ENCODE measurements at regions not wholly inside any gene's neighbourhood (a gene's known extent, or its start where the extent isn't known, plus 50 kb on each side); places are given as distances from the start of the nearest gene placed in this dataset.

- no peak overlapping the region for H3K27ac ChIP-seq
- no peak for TF ChIP-seq CTCF (conservative IDR thresholded peaks at IDR 0.05; ENCODE audit: low read depth)
- POLR2A ChIA-PET (ENCODE audit: low non-redundant PET), result no interaction called here
- no peak for DNase-seq (ENCODE audit: low spot score)
- CTCF ChIA-PET, result interaction anchor here (0.5 kb wide), 1 partner anchor 145 kb away, joined by 3 read pairs; no protein-coding TSS in a partner anchor
Observed at GRCh38 chr11:19407677-19408270, 167.0 kb upstream of the E2F8 start.

- ChIA-PET CTCF (interaction anchor here (1.0 kb wide), 1 partner anchor 83 kb away, joined by 3 read pairs; no protein-coding TSS in a partner anchor), POLR2A (ENCODE audit: low non-redundant PET) (no interaction called here)
- DNase-seq (ENCODE audit: low spot score), result no peak
- H3K27ac ChIP-seq, result no peak overlapping the region
- TF ChIP-seq CTCF (conservative IDR thresholded peaks at IDR 0.05; ENCODE audit: low read depth), result no peak
Observed at GRCh38 chr11:19405966-19406365, 165.2 kb upstream of the E2F8 start.

- no peak overlapping the region for H3K27ac ChIP-seq
- POLR2A ChIA-PET (ENCODE audit: low non-redundant PET), result no interaction called here
- CTCF ChIA-PET, result interaction anchor here (0.7 kb wide), 1 partner anchor 374 kb away, joined by 3 read pairs; no protein-coding TSS in a partner anchor
- TF ChIP-seq CTCF (conservative IDR thresholded peaks at IDR 0.05; ENCODE audit: low read depth), result no peak
- DNase-seq (ENCODE audit: low spot score), result no peak
Observed at GRCh38 chr11:19404787-19405186, 164.0 kb upstream of the E2F8 start.

GRCh38 chr11:19403196-19403895 lies 162.6 kb upstream of the E2F8 start:
- ChIA-PET CTCF (no interaction called here), POLR2A (ENCODE audit: low non-redundant PET) (no interaction called here)
- no peak for TF ChIP-seq CTCF (conservative IDR thresholded peaks at IDR 0.05; ENCODE audit: low read depth)
- DNase-seq (ENCODE audit: low spot score), result no peak
- no peak overlapping the region for H3K27ac ChIP-seq

- H3K27ac ChIP-seq, result no peak overlapping the region
- no peak for DNase-seq (ENCODE audit: low spot score)
- TF ChIP-seq CTCF (conservative IDR thresholded peaks at IDR 0.05; ENCODE audit: low read depth), result no peak
- CTCF ChIA-PET, result no interaction called here
- POLR2A ChIA-PET (ENCODE audit: low non-redundant PET), result no interaction called here
Observed at GRCh38 chr11:19400296-19400695, 159.6 kb upstream of the E2F8 start.

GRCh38 chr11:19398772-19399527 lies 158.2 kb upstream of the E2F8 start:
- DNase-seq (ENCODE audit: low spot score), result peak; percentile 10
- POLR2A ChIA-PET (ENCODE audit: low non-redundant PET), result no interaction called here

More at GRCh38 chr11:19398772-19399527, 158.2 kb upstream of the E2F8 start:
- no peak for TF ChIP-seq CTCF (conservative IDR thresholded peaks at IDR 0.05; ENCODE audit: low read depth)
- CTCF ChIA-PET, result no interaction called here
- H3K27ac ChIP-seq, result no peak overlapping the region
